Keratinocyte (primary cell): ENCODE measurements at regions not wholly inside any gene's neighbourhood (a gene's known extent, or its start where the extent isn't known, plus 50 kb on each side); places are given as distances from the start of the nearest gene placed in this dataset.

Experiments used
- DNase-seq: peaks from one replicate; pipeline ENCODE4 v3.0.0-alpha.2; 2011; ENCODE audit warnings: low read depth, missing footprints, low spot score
- FAIRE-seq: peaks from 2 replicates; lab custom pipeline; 2011; peaks lifted over from hg19 to GRCh38; lab: Jason Lieb, UNC
- H2AFZ ChIP-seq: 2 replicates; pipeline ENCODE4 v1.6.0; 2012; ENCODE audit warnings: low read length, control low read depth, inconsistent platforms; ENCODE audit not compliant: control insufficient read depth
- H3K27ac ChIP-seq: 2 replicates; pipeline ENCODE4 v1.5.1; 2011; ENCODE audit warnings: low read length; ENCODE audit not compliant: control insufficient read depth, insufficient read depth
- H3K27me3 ChIP-seq: 3 replicates; pipeline ENCODE4 v1.6.0; 2011; ENCODE audit warnings: low read length; ENCODE audit not compliant: control insufficient read depth, insufficient read depth; ENCODE audit errors: extremely low read depth
- H3K36me3 ChIP-seq, 2 experiments: 2 replicates in 1 of 2; 3 replicates in 1 of 2; pipeline ENCODE4 v1.5.1; 2011; ENCODE audit warnings: low read length in 2 of 2, mild to moderate bottlenecking in 1 of 2; ENCODE audit not compliant: control insufficient read depth in 2 of 2, insufficient read depth in 2 of 2; ENCODE audit errors: extremely low read depth in 1 of 2
- H3K4me1 ChIP-seq: 3 replicates; pipeline ENCODE4 v1.5.1; 2011; ENCODE audit warnings: low read length; ENCODE audit not compliant: control insufficient read depth, insufficient read depth; ENCODE audit errors: extremely low read depth
- H3K4me2 ChIP-seq: 3 replicates; pipeline ENCODE4 v1.6.0; 2011; ENCODE audit warnings: low read depth, low read length; ENCODE audit not compliant: control insufficient read depth, insufficient read depth; ENCODE audit errors: extremely low read depth
- H3K4me3 ChIP-seq, 3 experiments: fragments of 200-600 bp in 1 of 3; sonication (generic) in 1 of 3; 2 replicates in 2 of 3; 3 replicates in 1 of 3; pipeline ENCODE4 v1.5.1; 2011 to 2016; ENCODE audit warnings: low read length in 3 of 3, mild to moderate bottlenecking in 3 of 3, control low read depth in 2 of 3, inconsistent platforms in 1 of 3, low read depth in 1 of 3, mixed read lengths in 1 of 3, mixed run types in 1 of 3, moderate library complexity in 1 of 3; ENCODE audit not compliant: control insufficient read depth in 2 of 3, insufficient read depth in 2 of 3; ENCODE audit errors: extremely low read depth in 1 of 3
- H3K79me2 ChIP-seq: 2 replicates; pipeline ENCODE4 v1.6.0; 2012; ENCODE audit warnings: low read length; ENCODE audit not compliant: control insufficient read depth, insufficient read depth
- H3K9ac ChIP-seq: 3 replicates; pipeline ENCODE4 v1.6.0; 2011; ENCODE audit warnings: low read length; ENCODE audit not compliant: control insufficient read depth, insufficient read depth; ENCODE audit errors: extremely low read depth
- H3K9me1 ChIP-seq: 3 replicates; pipeline ENCODE4 v1.6.0; 2011; ENCODE audit warnings: low read length; ENCODE audit not compliant: control insufficient read depth, insufficient read depth; ENCODE audit errors: extremely low read depth
- H3K9me3 ChIP-seq: 2 replicates; pipeline ENCODE4 v1.5.1; 2012; ENCODE audit warnings: low read depth, low read length; ENCODE audit not compliant: control insufficient read depth
- H4K20me1 ChIP-seq: 3 replicates; pipeline ENCODE4 v1.6.0; 2011; ENCODE audit warnings: low read length; ENCODE audit not compliant: control insufficient read depth, insufficient read depth; ENCODE audit errors: extremely low read depth
- EZH2 ChIP-seq: IDR thresholded peaks from one replicate; pipeline ENCODE4 v1.6.1; 2012; ENCODE audit warnings: inconsistent platforms, mild to moderate bottlenecking, low read length, moderate library complexity
- dilution Hi-C: fragments of 300-500 bp; cut with MboI; formaldehyde crosslinking; loops from one replicate; pipeline ENCODE4 v1.7.0; 2020; ENCODE audit warnings: low sequenced_read_pairs; ENCODE audit not compliant: extremely low pct_ligation_motif_present
- TF ChIP-seq, protein P1 (sequence below), 3 experiments: IDR thresholded peaks in 1 of 3; conservative IDR thresholded peaks in 1 of 3; optimal IDR thresholded peaks in 1 of 3; 2 replicates in 2 of 3; 3 replicates in 1 of 3; pipeline versions ENCODE3 to v1.5.1; 2011; ENCODE audit warnings: low read length in 3 of 3, mild to moderate bottlenecking in 3 of 3, moderate library complexity in 2 of 3, control low read depth in 1 of 3, inconsistent platforms in 1 of 3; ENCODE audit not compliant: insufficient read depth in 2 of 3; ENCODE audit errors: extremely low read depth in 1 of 3

- Histone ChIP-seq H3K4me2 (no peak overlapping the region), H3K27ac (no peak overlapping the region), H3K9ac (no peak overlapping the region), H3K4me1 (no peaks in the 10 kb centered on the region), H3K9me3 (no peaks in the 10 kb centered on the region), H3K79me2 (no peaks in the 10 kb centered on the region), H3K36me3 (no peaks in the 10 kb centered on the region), H3K27me3 (no peaks in the 10 kb centered on the region), H3K4me3 (no peak overlapping the region), H3K9me1 (no peaks in the 10 kb centered on the region), H4K20me1 (no peaks in the 10 kb centered on the region), H2AFZ (no peak overlapping the region)
- dilution Hi-C loops: no loop called here
- DNase-seq (no peak), FAIRE-seq (no peak)
- TF ChIP-seq EZH2: no peak
- TF ChIP-seq, protein P1, sequence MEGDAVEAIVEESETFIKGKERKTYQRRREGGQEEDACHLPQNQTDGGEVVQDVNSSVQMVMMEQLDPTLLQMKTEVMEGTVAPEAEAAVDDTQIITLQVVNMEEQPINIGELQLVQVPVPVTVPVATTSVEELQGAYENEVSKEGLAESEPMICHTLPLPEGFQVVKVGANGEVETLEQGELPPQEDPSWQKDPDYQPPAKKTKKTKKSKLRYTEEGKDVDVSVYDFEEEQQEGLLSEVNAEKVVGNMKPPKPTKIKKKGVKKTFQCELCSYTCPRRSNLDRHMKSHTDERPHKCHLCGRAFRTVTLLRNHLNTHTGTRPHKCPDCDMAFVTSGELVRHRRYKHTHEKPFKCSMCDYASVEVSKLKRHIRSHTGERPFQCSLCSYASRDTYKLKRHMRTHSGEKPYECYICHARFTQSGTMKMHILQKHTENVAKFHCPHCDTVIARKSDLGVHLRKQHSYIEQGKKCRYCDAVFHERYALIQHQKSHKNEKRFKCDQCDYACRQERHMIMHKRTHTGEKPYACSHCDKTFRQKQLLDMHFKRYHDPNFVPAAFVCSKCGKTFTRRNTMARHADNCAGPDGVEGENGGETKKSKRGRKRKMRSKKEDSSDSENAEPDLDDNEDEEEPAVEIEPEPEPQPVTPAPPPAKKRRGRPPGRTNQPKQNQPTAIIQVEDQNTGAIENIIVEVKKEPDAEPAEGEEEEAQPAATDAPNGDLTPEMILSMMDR (optimal IDR thresholded peaks at IDR 0.05 in 1 of 3, IDR thresholded peaks at IDR 0.05 in 1 of 3, conservative IDR thresholded peaks at IDR 0.05 in 1 of 3; ENCODE audit: extremely low read depth in 1 of 3, insufficient read depth in 2 of 3, low read length in 3 of 3): no peak
Observed at GRCh38 chr17:73890831-73891405, 246.7 kb upstream of the SDK2 start.

DNA sequence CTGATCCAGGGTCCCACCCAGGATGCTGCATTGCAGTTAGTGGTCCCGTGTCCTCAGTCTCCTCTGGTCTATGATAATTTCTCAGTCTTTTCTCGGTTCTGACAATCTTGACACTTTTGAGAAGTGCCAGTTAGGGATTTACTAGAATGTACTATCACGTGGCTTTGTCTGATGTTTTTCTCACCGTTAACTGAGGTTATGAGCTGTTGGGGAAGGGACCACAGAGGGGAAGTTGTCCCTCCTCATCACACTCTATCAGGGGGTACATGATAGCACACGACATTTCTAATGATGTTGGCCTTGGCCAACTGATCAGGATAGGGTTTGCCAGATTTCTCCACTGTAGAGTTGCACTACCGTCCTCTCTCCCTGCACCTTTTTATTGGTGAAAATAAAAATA lies 250.9 kb upstream of the SDK2 start:
- Histone ChIP-seq H3K36me3 (no peaks in the 10 kb centered on the region), H3K9ac (no peak overlapping the region), H3K27ac (no peak overlapping the region), H3K9me3 (no peaks in the 10 kb centered on the region), H2AFZ (no peak overlapping the region), H4K20me1 (no peaks in the 10 kb centered on the region), H3K4me3 (no peak overlapping the region), H3K79me2 (no peaks in the 10 kb centered on the region), H3K4me2 (no peak overlapping the region), H3K27me3 (no peaks in the 10 kb centered on the region), H3K9me1 (no peaks in the 10 kb centered on the region), H3K4me1 (no peaks in the 10 kb centered on the region)
- FAIRE-seq: no peak
- no peak for TF ChIP-seq EZH2
- TF ChIP-seq, protein P1 (optimal IDR thresholded peaks at IDR 0.05 in 1 of 3, IDR thresholded peaks at IDR 0.05 in 1 of 3, conservative IDR thresholded peaks at IDR 0.05 in 1 of 3; ENCODE audit: extremely low read depth in 1 of 3, insufficient read depth in 2 of 3, low read length in 3 of 3): no peak
- DNase-seq: no peak
- dilution Hi-C loops: no loop called here
